HepG2 (cell line): ENCODE measurements at regions not wholly inside any gene's neighbourhood (a gene's known extent, or its start where the extent isn't known, plus 50 kb on each side); places are given as distances from the start of the nearest gene placed in this dataset.

Experiments
- ATAC-seq: fragments of 200-7000 bp; cut with Tn5 transposase; 3 replicates; pipeline ENCODE4 v1.9.1; 2020; ENCODE audit warnings: mild to moderate bottlenecking, moderate library complexity
- BruUV-seq: library from RNA; stranded (reverse); fragments of 400-500 nt; replicated peaks from 2 replicates; lab custom pipeline; 2021; lab: Mats Ljungman, UMichigan
- CTCF ChIA-PET: fragments of 300-600 bp; formaldehyde crosslinking; extraction: SDS; loops from one replicate; lab custom pipeline; 2021; ENCODE audit warnings: low total read pairs, inconsistent platforms, low intra/inter-chr PET ratio; lab: Yijun Ruan, JAX
- POLR2A ChIA-PET: fragments of 350-600 bp; sonication (Branson Sonifier 250); formaldehyde crosslinking; loops from one replicate; lab custom pipeline; 2020; ENCODE audit warnings: antibody characterized with exemption, inconsistent platforms; lab: Yijun Ruan, JAX
- DNase-seq: peaks from one replicate; pipeline ENCODE4 v3.0.0-alpha.2; 2015; ENCODE audit warnings: low spot score
- FAIRE-seq: peaks from 3 replicates; lab custom pipeline; 2011; peaks lifted over from hg19 to GRCh38; lab: Jason Lieb, UNC
- H2AFZ ChIP-seq: one replicate; pipeline ENCODE4 v1.6.1; 2011; ENCODE audit warnings: low read length, inconsistent platforms
- H3K27ac ChIP-seq: fragments of 300-600 bp; 3 replicates; pipeline ENCODE4 v1.8.0; 2011; ENCODE audit warnings: mixed run types, mild to moderate bottlenecking, mixed read lengths, low read length, inconsistent platforms; ENCODE audit not compliant: insufficient read depth; ENCODE audit errors: extremely low read length
- H3K27me3 ChIP-seq, 2 experiments: fragments of 200-600 bp in 1 of 2; 2 replicates in 1 of 2; 3 replicates in 1 of 2; pipeline versions ENCODE4 v1.6.0 to v1.8.0; 2011; ENCODE audit warnings: low read length in 2 of 2, mild to moderate bottlenecking in 2 of 2, moderate library complexity in 2 of 2, inconsistent platforms in 1 of 2; ENCODE audit not compliant: insufficient read depth in 2 of 2, control insufficient read depth in 1 of 2
- H3K36me3 ChIP-seq, 2 experiments: fragments of 200-600 bp in 1 of 2; replicated peaks in 1 of 2; 2 replicates in 1 of 2; 3 replicates in 1 of 2; pipeline versions ENCODE4 v1.5.1 to v1.8.0; 2011; ENCODE audit warnings: low read length in 2 of 2, inconsistent platforms in 1 of 2; ENCODE audit not compliant: insufficient read depth in 2 of 2, control insufficient read depth in 1 of 2
- H3K4me1 ChIP-seq: 2 replicates; pipeline ENCODE4 v1.5.1; 2012; ENCODE audit warnings: low read length, inconsistent platforms; ENCODE audit not compliant: insufficient read depth
- H3K4me2 ChIP-seq: 2 replicates; pipeline ENCODE4 v1.6.0; 2011; ENCODE audit warnings: low read depth, low read length, inconsistent platforms
- H3K4me3 ChIP-seq, 3 experiments: fragments of 200-600 bp in 1 of 3; sonication (generic), shearing (Covaris generic) in 1 of 3; replicated peaks in 1 of 3; 2 replicates each; pipeline ENCODE4 v1.5.1; 2011 to 2016; ENCODE audit warnings: low read length in 3 of 3, inconsistent platforms in 2 of 3, low read depth in 2 of 3, mild to moderate bottlenecking in 2 of 3, control low read depth in 1 of 3, mixed read lengths in 1 of 3; ENCODE audit not compliant: insufficient read depth in 1 of 3
- H3K79me2 ChIP-seq: one replicate; pipeline ENCODE4 v1.6.1; 2011; ENCODE audit warnings: low read length, inconsistent platforms; ENCODE audit not compliant: insufficient read depth
- H3K9ac ChIP-seq: 2 replicates; pipeline ENCODE4 v1.6.0; 2011; ENCODE audit warnings: mild to moderate bottlenecking, low read depth, low read length, inconsistent platforms; ENCODE audit not compliant: insufficient read depth
- H3K9me3 ChIP-seq: 2 replicates; pipeline ENCODE4 v1.5.1; 2012; ENCODE audit warnings: mild to moderate bottlenecking, low read length
- H4K20me1 ChIP-seq: 2 replicates; pipeline ENCODE4 v1.6.0; 2011; ENCODE audit warnings: inconsistent platforms, mild to moderate bottlenecking, low read length, moderate library complexity; ENCODE audit not compliant: insufficient read depth
- ATF7 ChIP-seq, 2 experiments: fragments of 450-650 bp in 1 of 2; sonication (generic) in 1 of 2; formaldehyde crosslinking in 1 of 2; IDR thresholded peaks; 2 replicates each; pipeline versions ENCODE4 v1.4.0 to v1.6.1; 2016 to 2020; ENCODE audit warnings: antibody characterized with exemption in 1 of 2, mild to moderate bottlenecking in 1 of 2, missing genetic modification reagents in 1 of 2
- CBX1 ChIP-seq: IDR thresholded peaks from one replicate; pipeline ENCODE4 v1.6.1; 2016; ENCODE audit warnings: antibody characterized with exemption, low read depth
- GMEB2 ChIP-seq: IDR thresholded peaks from 2 replicates; pipeline ENCODE4 v1.6.1; 2016; ENCODE audit warnings: missing biosample characterization, missing genetic modification reagents, low read depth
- KLF12 ChIP-seq: sonication (generic); formaldehyde crosslinking; IDR thresholded peaks from 2 replicates; pipeline ENCODE4 v1.4.0; 2020; ENCODE audit warnings: missing genetic modification reagents, borderline replicate concordance
- NAIF1 ChIP-seq: sonication (generic); formaldehyde crosslinking; IDR thresholded peaks from 2 replicates; pipeline ENCODE4 v1.5.0; 2020; ENCODE audit warnings: mild to moderate bottlenecking, missing genetic modification reagents, borderline replicate concordance
- NCOA1 ChIP-seq: sonication (generic); formaldehyde crosslinking; IDR thresholded peaks from 2 replicates; pipeline ENCODE4 v1.9.0; 2021; ENCODE audit warnings: missing genetic modification reagents
- NONO ChIP-seq, 2 experiments: fragments of 450-650 bp in 1 of 2; sonication (generic) in 1 of 2; formaldehyde crosslinking in 1 of 2; IDR thresholded peaks in 1 of 2; conservative IDR thresholded peaks in 1 of 2; 2 replicates each; pipeline versions ENCODE4 v1.6.1 to v1.8.0; 2017 to 2022; ENCODE audit warnings: mild to moderate bottlenecking in 1 of 2, missing genetic modification reagents in 1 of 2, moderate library complexity in 1 of 2
- RXRB ChIP-seq: IDR thresholded peaks from 2 replicates; pipeline ENCODE4 v1.6.1; 2016; ENCODE audit warnings: borderline replicate concordance, missing genetic modification reagents, missing compliant biosample characterization
- SRF ChIP-seq: IDR thresholded peaks from 2 replicates; pipeline ENCODE4 v1.6.1; 2011; ENCODE audit warnings: mild to moderate bottlenecking, low read depth, low read length, moderate library complexity
- TARDBP ChIP-seq: sonication (generic); formaldehyde crosslinking; IDR thresholded peaks from 2 replicates; pipeline ENCODE4 v1.8.0; 2022; ENCODE audit warnings: mild to moderate bottlenecking, missing genetic modification reagents
- THAP11 ChIP-seq: IDR thresholded peaks from 2 replicates; pipeline ENCODE4 v1.6.1; 2016; ENCODE audit warnings: missing biosample characterization, missing genetic modification reagents
- TRIM24 ChIP-seq: sonication (generic); formaldehyde crosslinking; IDR thresholded peaks from 2 replicates; pipeline ENCODE4 v1.8.0; 2022; ENCODE audit warnings: mild to moderate bottlenecking, missing genetic modification reagents
- U2AF2 ChIP-seq: fragments of 200-400 bp; formaldehyde crosslinking; IDR thresholded peaks from 2 replicates; pipeline ENCODE4 v1.6.1; 2017; ENCODE audit warnings: low read depth, mild to moderate bottlenecking, low read length
- ZC3H13 ChIP-seq: sonication (generic); formaldehyde crosslinking; IDR thresholded peaks from 2 replicates; pipeline ENCODE4 v1.8.1; 2023; ENCODE audit warnings: mild to moderate bottlenecking, missing genetic modification reagents, moderate library complexity
- ZMAT5 ChIP-seq: sonication (generic); formaldehyde crosslinking; IDR thresholded peaks from 2 replicates; pipeline ENCODE4 v1.5.0; 2020; ENCODE audit warnings: mild to moderate bottlenecking, low read depth, missing genetic modification reagents, borderline replicate concordance
- ZNF225 ChIP-seq: sonication (generic); formaldehyde crosslinking; IDR thresholded peaks from 2 replicates; pipeline ENCODE4 v1.4.0; 2020; ENCODE audit warnings: mild to moderate bottlenecking, missing genetic modification reagents
- ZNF354B ChIP-seq: sonication (generic); formaldehyde crosslinking; IDR thresholded peaks from 2 replicates; pipeline ENCODE4 v1.8.0; 2022; ENCODE audit warnings: mild to moderate bottlenecking, missing genetic modification reagents
- ZNF549 ChIP-seq: sonication (generic); formaldehyde crosslinking; IDR thresholded peaks from 2 replicates; pipeline ENCODE4 v1.5.0; 2020; ENCODE audit warnings: missing genetic modification reagents
- ZNF629 ChIP-seq: sonication (generic); formaldehyde crosslinking; conservative IDR thresholded peaks from 2 replicates; pipeline ENCODE4 v1.5.0; 2020; ENCODE audit warnings: missing genetic modification reagents
- ZNF724P ChIP-seq: sonication (generic); formaldehyde crosslinking; IDR thresholded peaks from 2 replicates; pipeline ENCODE4 v1.8.0; 2022; ENCODE audit warnings: missing genetic modification reagents, borderline replicate concordance
- WGBS: methylation state at CpG from one replicate; pipeline ENCODE4 v1.1.6; 2017; ENCODE audit warnings: low lambda C conversion rate; 5-methylcytosine and 5-hydroxymethylcytosine counted together
- in situ Hi-C: cut with HindIII; loops from 2 replicates; pipeline ENCODE4 v1.10.0; 2017; ENCODE audit warnings: low pct_unique_long_range_greater_than_20kb; ENCODE audit not compliant: extremely low pct_ligation_motif_present
- intact Hi-C: fragments of 100-400 bp; cut with micrococcal nuclease; formaldehyde crosslinking; loops from one replicate; pipeline ENCODE4 v1.10.0; 2022; ENCODE audit not compliant: unreplicated experiment
- TF ChIP-seq, protein P1 (sequence below): IDR thresholded peaks from 2 replicates; pipeline ENCODE4 v1.6.1; 2016; ENCODE audit warnings: missing genetic modification reagents, missing compliant biosample characterization
- TF ChIP-seq, protein P2 (sequence below): fragments of 450-650 bp; IDR thresholded peaks from 2 replicates; pipeline ENCODE4 v1.6.1; 2016
- TF ChIP-seq, protein P3 (sequence below): sonication (generic); formaldehyde crosslinking; IDR thresholded peaks from 2 replicates; pipeline ENCODE4 v1.4.0; 2020; ENCODE audit warnings: mild to moderate bottlenecking, low read depth, missing genetic modification reagents

- DNase-seq = no peak
- 3% methylated on average over 2 of the region's 2 CpGs for WGBS
These were observed 318.3 kb downstream of the CAAP1 start for GRCh38 chr9:26574256-26574655.

GRCh38 chr9:26567976-26568375, 324.6 kb downstream of the CAAP1 start:
- ATAC-seq (no peak), DNase-seq (no peak), FAIRE-seq (no peak)
- in situ Hi-C loops (no loop called here), intact Hi-C loops (no loop called here)
- Histone ChIP-seq H3K79me2 (no peaks in the 10 kb centered on the region), H3K4me3 (no peak overlapping the region), H3K36me3 (no peaks in the 10 kb centered on the region), H4K20me1 (no peaks in the 10 kb centered on the region), H3K9ac (no peak overlapping the region), H3K4me2 (no peak overlapping the region), H2AFZ (no peak overlapping the region), H3K27ac (no peak overlapping the region), H3K27me3 (no peaks in the 10 kb centered on the region), H3K9me3 (no peaks in the 10 kb centered on the region), H3K4me1 (no peaks in the 10 kb centered on the region)
- BruUV-seq = no TSS peak
- 0% methylated on average over 2 of the region's 2 CpGs for WGBS
- ChIA-PET POLR2A (no interaction called here), CTCF (no interaction called here)
- TF ChIP-seq ZC3H13 (CRISPR knock-in tag) = no peak
- TF ChIP-seq RXRB (CRISPR knock-in tag) = no peak
- no peak for TF ChIP-seq ZNF225 (CRISPR knock-in tag)
- TF ChIP-seq, protein P1, sequence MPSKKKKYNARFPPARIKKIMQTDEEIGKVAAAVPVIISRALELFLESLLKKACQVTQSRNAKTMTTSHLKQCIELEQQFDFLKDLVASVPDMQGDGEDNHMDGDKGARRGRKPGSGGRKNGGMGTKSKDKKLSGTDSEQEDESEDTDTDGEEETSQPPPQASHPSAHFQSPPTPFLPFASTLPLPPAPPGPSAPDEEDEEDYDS (CRISPR knock-in tag) = no peak
- no peak for TF ChIP-seq ZMAT5 (CRISPR knock-in tag)
- TF ChIP-seq THAP11 = no peak
- no peak for TF ChIP-seq ZNF724P (CRISPR knock-in tag)
- TF ChIP-seq GMEB2 (CRISPR knock-in tag) = no peak
- TF ChIP-seq, protein P2, sequence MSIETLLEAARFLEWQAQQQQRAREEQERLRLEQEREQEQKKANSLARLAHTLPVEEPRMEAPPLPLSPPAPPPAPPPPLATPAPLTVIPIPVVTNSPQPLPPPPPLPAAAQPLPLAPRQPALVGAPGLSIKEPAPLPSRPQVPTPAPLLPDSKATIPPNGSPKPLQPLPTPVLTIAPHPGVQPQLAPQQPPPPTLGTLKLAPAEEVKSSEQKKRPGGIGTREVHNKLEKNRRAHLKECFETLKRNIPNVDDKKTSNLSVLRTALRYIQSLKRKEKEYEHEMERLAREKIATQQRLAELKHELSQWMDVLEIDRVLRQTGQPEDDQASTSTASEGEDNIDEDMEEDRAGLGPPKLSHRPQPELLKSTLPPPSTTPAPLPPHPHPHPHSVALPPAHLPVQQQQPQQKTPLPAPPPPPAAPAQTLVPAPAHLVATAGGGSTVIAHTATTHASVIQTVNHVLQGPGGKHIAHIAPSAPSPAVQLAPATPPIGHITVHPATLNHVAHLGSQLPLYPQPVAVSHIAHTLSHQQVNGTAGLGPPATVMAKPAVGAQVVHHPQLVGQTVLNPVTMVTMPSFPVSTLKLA = no peak
- TF ChIP-seq TARDBP (CRISPR knock-in tag) = no peak
- TF ChIP-seq KLF12 (CRISPR knock-in tag) = no peak

More at GRCh38 chr9:26574256-26574655, 318.3 kb downstream of the CAAP1 start:
- Histone ChIP-seq H3K27me3 (no peaks in the 10 kb centered on the region), H3K9ac (no peak overlapping the region), H2AFZ (no peak overlapping the region), H3K36me3 (no peaks in the 10 kb centered on the region), H3K27ac (no peak overlapping the region), H3K4me3 (no peak overlapping the region), H4K20me1 (no peaks in the 10 kb centered on the region), H3K4me1 (no peaks in the 10 kb centered on the region), H3K4me2 (no peak overlapping the region), H3K9me3 (no peaks in the 10 kb centered on the region), H3K79me2 (no peaks in the 10 kb centered on the region)
- FAIRE-seq (no peak), ATAC-seq (no peak)
- ChIA-PET POLR2A (no interaction called here), CTCF (no interaction called here)
- intact Hi-C loops (no loop called here), in situ Hi-C loops (no loop called here)
- TF ChIP-seq, protein P3, sequence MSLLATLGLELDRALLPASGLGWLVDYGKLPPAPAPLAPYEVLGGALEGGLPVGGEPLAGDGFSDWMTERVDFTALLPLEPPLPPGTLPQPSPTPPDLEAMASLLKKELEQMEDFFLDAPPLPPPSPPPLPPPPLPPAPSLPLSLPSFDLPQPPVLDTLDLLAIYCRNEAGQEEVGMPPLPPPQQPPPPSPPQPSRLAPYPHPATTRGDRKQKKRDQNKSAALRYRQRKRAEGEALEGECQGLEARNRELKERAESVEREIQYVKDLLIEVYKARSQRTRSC (CRISPR knock-in tag) = no peak
- TF ChIP-seq NONO (IDR thresholded peaks at IDR 0.05) (no peak), NONO (CRISPR knock-in tag; conservative IDR thresholded peaks at IDR 0.05) (no peak), CBX1 (no peak), ZNF629 (no peak), ZNF354B (CRISPR knock-in tag) (no peak), U2AF2 (no peak), ZNF549 (CRISPR knock-in tag) (no peak), SRF (no peak), ATF7 (IDR thresholded peaks at IDR 0.05) (no peak), ATF7 (CRISPR knock-in tag; IDR thresholded peaks at IDR 0.05) (no peak), NAIF1 (CRISPR knock-in tag) (no peak), NCOA1 (CRISPR knock-in tag) (no peak), TRIM24 (CRISPR knock-in tag) (no peak)
- no TSS peak for BruUV-seq
